Osteoblast (primary cell): ENCODE measurements at regions not wholly inside any gene's neighbourhood (a gene's known extent, or its start where the extent isn't known, plus 50 kb on each side); places are given as distances from the start of the nearest gene placed in this dataset.
"Not testable (repeated sequence)": the region's sequence is repeated elsewhere in the genome, so short reads cannot be mapped to it uniquely, and the experiment has no call there.

Experiments used
- DNase-seq: peaks from one replicate; pipeline ENCODE4 v3.0.0; 2011; ENCODE audit warnings: low spot score, mixed read lengths; ENCODE audit not compliant: insufficient read length; ENCODE audit errors: missing footprints
- H2AFZ ChIP-seq: 2 replicates; pipeline ENCODE4 v1.6.0; 2011; ENCODE audit warnings: mild to moderate bottlenecking, low read length
- H3K27ac ChIP-seq: 2 replicates; pipeline ENCODE4 v1.5.1; 2011; ENCODE audit warnings: mild to moderate bottlenecking, low read depth, low read length, moderate library complexity
- H3K27me3 ChIP-seq: 2 replicates; pipeline ENCODE4 v1.6.0; 2012; ENCODE audit warnings: mild to moderate bottlenecking, control low read depth, inconsistent platforms, low read length, moderate library complexity; ENCODE audit not compliant: insufficient read depth
- H3K36me3 ChIP-seq: 2 replicates; pipeline ENCODE4 v1.5.1; 2011; ENCODE audit warnings: mild to moderate bottlenecking, low read length, control low read depth, moderate library complexity; ENCODE audit not compliant: insufficient read depth
- H3K4me1 ChIP-seq: 2 replicates; pipeline ENCODE4 v1.5.1; 2011; ENCODE audit warnings: mild to moderate bottlenecking, low read length, control low read depth, moderate library complexity; ENCODE audit not compliant: insufficient read depth
- H3K4me2 ChIP-seq: 2 replicates; pipeline ENCODE4 v1.6.0; 2011; ENCODE audit warnings: mild to moderate bottlenecking, low read length; ENCODE audit not compliant: insufficient read depth
- H3K4me3 ChIP-seq: fragments of 200-600 bp; sonication (generic); 3 replicates; pipeline ENCODE4 v1.5.1; 2012; ENCODE audit warnings: mild to moderate bottlenecking, low read length, inconsistent platforms; ENCODE audit not compliant: insufficient read depth
- H3K79me2 ChIP-seq: 2 replicates; pipeline ENCODE4 v1.6.0; 2012; ENCODE audit warnings: mild to moderate bottlenecking, low read length, control low read depth, inconsistent platforms; ENCODE audit not compliant: insufficient read depth
- H3K9me3 ChIP-seq: 2 replicates; pipeline ENCODE4 v1.5.1; 2011; ENCODE audit warnings: low read depth, low read length, control low read depth
- H4K20me1 ChIP-seq: 2 replicates; pipeline ENCODE4 v1.6.0; 2012; ENCODE audit warnings: mild to moderate bottlenecking, low read length, control low read depth; ENCODE audit not compliant: insufficient read depth
- TF ChIP-seq, protein P1 (sequence below): IDR thresholded peaks from 2 replicates; pipeline ENCODE4 v1.5.1; 2011; ENCODE audit warnings: mild to moderate bottlenecking, low read depth, low read length, moderate library complexity; ENCODE audit errors: extremely low read depth

DNA sequence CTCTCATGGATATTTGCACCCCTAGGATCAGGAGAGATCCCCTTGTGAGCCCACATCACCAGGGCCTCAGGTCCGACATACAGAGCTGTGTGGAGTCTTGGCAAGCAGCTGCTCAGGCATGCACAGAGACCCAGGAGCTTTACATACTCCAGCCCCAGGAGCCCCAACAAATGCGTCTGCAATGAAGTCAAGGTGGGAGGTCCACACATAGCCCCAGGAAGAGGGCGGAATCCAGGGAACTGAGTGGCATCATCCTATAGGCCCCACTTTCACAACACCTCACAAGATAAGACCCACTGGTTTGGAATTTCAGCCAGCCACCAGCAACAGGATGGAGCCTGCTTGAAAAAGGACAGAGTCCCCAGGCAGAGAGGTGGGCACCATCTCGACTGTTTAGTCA, 106.7 kb downstream of the LSMEM1 start:
- Histone ChIP-seq H3K79me2 (no peaks in the 10 kb centered on the region), H4K20me1 (no peaks in the 10 kb centered on the region), H2AFZ (no peak overlapping the region), H3K36me3 (no peaks in the 10 kb centered on the region), H3K27ac (no peak overlapping the region), H3K4me1 (no peaks in the 10 kb centered on the region), H3K4me3 (no peak overlapping the region), H3K4me2 (no peak overlapping the region), H3K9me3 (no peaks in the 10 kb centered on the region), H3K27me3 (no peaks in the 10 kb centered on the region)
- DNase-seq: no peak
- TF ChIP-seq, protein P1, sequence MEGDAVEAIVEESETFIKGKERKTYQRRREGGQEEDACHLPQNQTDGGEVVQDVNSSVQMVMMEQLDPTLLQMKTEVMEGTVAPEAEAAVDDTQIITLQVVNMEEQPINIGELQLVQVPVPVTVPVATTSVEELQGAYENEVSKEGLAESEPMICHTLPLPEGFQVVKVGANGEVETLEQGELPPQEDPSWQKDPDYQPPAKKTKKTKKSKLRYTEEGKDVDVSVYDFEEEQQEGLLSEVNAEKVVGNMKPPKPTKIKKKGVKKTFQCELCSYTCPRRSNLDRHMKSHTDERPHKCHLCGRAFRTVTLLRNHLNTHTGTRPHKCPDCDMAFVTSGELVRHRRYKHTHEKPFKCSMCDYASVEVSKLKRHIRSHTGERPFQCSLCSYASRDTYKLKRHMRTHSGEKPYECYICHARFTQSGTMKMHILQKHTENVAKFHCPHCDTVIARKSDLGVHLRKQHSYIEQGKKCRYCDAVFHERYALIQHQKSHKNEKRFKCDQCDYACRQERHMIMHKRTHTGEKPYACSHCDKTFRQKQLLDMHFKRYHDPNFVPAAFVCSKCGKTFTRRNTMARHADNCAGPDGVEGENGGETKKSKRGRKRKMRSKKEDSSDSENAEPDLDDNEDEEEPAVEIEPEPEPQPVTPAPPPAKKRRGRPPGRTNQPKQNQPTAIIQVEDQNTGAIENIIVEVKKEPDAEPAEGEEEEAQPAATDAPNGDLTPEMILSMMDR: no peak

DNA sequence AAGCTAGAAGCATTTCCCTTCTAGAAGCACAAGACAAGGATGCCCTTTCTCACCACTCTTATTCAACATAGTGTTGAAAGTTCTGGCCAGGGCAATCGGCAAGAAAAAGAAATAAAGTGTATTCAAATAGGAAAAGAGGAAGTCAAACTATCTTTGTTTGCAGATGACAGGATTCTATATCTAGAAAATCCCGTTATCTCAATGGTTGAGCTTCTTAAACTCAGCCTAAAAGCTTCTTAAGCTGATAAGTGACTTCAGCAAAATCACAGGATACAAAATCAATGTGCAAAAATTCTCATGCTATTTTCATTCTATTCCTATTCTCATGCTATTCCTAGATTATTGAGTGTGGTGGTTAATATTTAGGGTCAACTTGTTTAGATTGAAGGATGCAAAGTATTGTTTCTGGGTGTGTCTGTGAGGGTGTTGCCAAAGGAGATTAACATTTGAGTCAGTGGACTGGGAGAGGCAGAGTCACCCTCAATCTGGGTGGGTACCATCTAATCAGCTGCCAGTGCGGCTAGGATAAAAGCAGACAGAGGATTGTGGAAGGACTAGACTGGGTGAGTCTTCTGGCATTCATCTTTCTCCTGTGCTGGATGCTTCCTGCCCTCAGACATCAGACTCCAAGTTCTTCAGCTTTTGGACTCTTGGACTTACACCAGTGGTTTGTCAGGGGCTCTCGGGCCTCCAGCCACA, 111.9 kb downstream of the LSMEM1 start:
- not testable (repeated sequence) for H3K36me3 ChIP-seq, H3K4me3 ChIP-seq, H4K20me1 ChIP-seq, H3K4me1 ChIP-seq, H3K9me3 ChIP-seq, H3K79me2 ChIP-seq, DNase-seq, H3K4me2 ChIP-seq, H3K27ac ChIP-seq, H2AFZ ChIP-seq, H3K27me3 ChIP-seq

DNA sequence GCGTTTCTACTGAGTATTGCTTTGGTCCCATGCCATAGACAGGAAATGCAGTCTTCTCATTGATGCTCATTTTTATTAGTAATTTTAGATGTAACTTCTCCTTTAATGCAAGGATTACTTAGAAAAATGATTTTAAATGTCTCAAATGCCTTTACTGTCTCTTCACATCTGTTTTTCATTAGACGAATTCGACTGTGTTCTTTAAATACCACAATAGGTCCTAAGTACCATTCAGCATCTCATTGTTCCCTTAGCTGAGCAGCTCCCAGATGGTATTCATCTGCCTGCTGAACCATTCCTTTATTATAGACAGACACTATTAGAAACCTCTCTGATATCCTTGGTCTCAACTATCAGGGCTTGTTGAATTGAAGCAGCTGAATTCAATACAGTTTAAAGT, 113.6 kb downstream of the LSMEM1 start:
- no peak overlapping the region for H3K27ac ChIP-seq
- no peaks in the 10 kb centered on the region for H3K36me3 ChIP-seq
- DNase-seq: no peak
- no peaks in the 10 kb centered on the region for H3K79me2 ChIP-seq
- H4K20me1 ChIP-seq: no peaks in the 10 kb centered on the region
- no peaks in the 10 kb centered on the region for H3K9me3 ChIP-seq
- H3K27me3 ChIP-seq: no peaks in the 10 kb centered on the region
- TF ChIP-seq, protein P1: no peak
- H3K4me2 ChIP-seq: no peak overlapping the region
- H2AFZ ChIP-seq: no peak overlapping the region
- H3K4me1 ChIP-seq: no peaks in the 10 kb centered on the region
- H3K4me3 ChIP-seq: no peak overlapping the region

DNA sequence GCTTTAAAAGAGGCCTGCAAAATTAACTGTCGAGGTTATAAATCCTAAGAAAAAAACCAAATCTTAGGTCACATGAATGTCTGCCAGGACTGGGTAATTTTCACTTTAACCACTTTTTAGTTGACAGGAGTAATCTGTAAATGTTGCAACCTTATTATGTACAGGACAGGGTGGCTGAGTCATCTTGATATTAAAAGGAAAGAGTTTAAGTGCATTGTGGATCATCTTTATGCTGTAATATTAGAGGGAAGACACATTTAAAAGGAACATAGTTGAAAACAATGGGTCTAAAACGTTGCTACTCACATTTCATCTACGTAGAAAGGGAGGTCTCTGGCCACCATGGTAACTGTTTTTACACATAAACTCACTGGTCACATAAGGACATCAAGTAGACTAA, 115.5 kb downstream of the LSMEM1 start:
- H2AFZ ChIP-seq: no peak overlapping the region
- H3K36me3 ChIP-seq: no peaks in the 10 kb centered on the region
- peak; percentile 47 for DNase-seq
- H3K27me3 ChIP-seq: no peaks in the 10 kb centered on the region
- H3K79me2 ChIP-seq: no peaks in the 10 kb centered on the region
- no peaks in the 10 kb centered on the region for H3K4me1 ChIP-seq
- no peaks in the 10 kb centered on the region for H4K20me1 ChIP-seq
- no peak overlapping the region for H3K4me3 ChIP-seq
- H3K4me2 ChIP-seq: no peak overlapping the region
- TF ChIP-seq, protein P1: no peak
- no peaks in the 10 kb centered on the region for H3K9me3 ChIP-seq
- no peak overlapping the region for H3K27ac ChIP-seq
